H9 (cell line): ENCODE measurements at regions not wholly inside any gene's neighbourhood (a gene's known extent, or its start where the extent isn't known, plus 50 kb on each side); places are given as distances from the start of the nearest gene placed in this dataset.

Experiments used
- DNase-seq: peaks from one replicate; pipeline ENCODE4 v3.0.0-alpha.2; 2017
- H2AFZ ChIP-seq: one replicate; pipeline ENCODE4 v1.6.1; 2013; ENCODE audit warnings: mild to moderate bottlenecking, low read length, control low read depth, moderate library complexity
- H2AK5ac ChIP-seq: 2 replicates; pipeline ENCODE4 v1.6.1; 2013; ENCODE audit warnings: low read length, control low read depth, mixed read lengths; ENCODE audit not compliant: insufficient read length
- H2BK120ac ChIP-seq: one replicate; pipeline ENCODE4 v1.6.1; 2013; ENCODE audit warnings: low read depth, mild to moderate bottlenecking, low read length, control low read depth, inconsistent platforms; ENCODE audit not compliant: poor library complexity, severe bottlenecking
- H2BK12ac ChIP-seq: 2 replicates; pipeline ENCODE4 v1.6.1; 2013; ENCODE audit warnings: low read length, control low read depth, mixed read lengths, low read depth; ENCODE audit not compliant: insufficient read length
- H2BK15ac ChIP-seq: 2 replicates; pipeline ENCODE4 v1.6.1; 2013; ENCODE audit warnings: low read depth, low read length, control low read depth
- H2BK20ac ChIP-seq: one replicate; pipeline ENCODE4 v1.6.1; 2013; ENCODE audit warnings: low read depth, mild to moderate bottlenecking, low read length, control low read depth, inconsistent platforms; ENCODE audit not compliant: poor library complexity, severe bottlenecking
- H2BK5ac ChIP-seq: 2 replicates; pipeline ENCODE4 v1.6.1; 2013; ENCODE audit warnings: low read length, control low read depth, mixed read lengths; ENCODE audit not compliant: insufficient read length
- H3K14ac ChIP-seq: 2 replicates; pipeline ENCODE4 v1.6.1; 2013; ENCODE audit warnings: low read length, control low read depth; ENCODE audit not compliant: insufficient read depth
- H3K18ac ChIP-seq: 2 replicates; pipeline ENCODE4 v1.6.1; 2013; ENCODE audit warnings: low read depth, mild to moderate bottlenecking, mixed read lengths, low read length, control low read depth; ENCODE audit not compliant: insufficient read length
- H3K23ac ChIP-seq: 2 replicates; pipeline ENCODE4 v1.6.1; 2013; ENCODE audit warnings: low read length, control low read depth, mixed read lengths, low read depth; ENCODE audit not compliant: insufficient read length
- H3K23me2 ChIP-seq: 2 replicates; pipeline ENCODE4 v1.6.1; 2013; ENCODE audit warnings: low read depth, mild to moderate bottlenecking, mixed read lengths, low read length, control low read depth; ENCODE audit not compliant: insufficient read length, poor library complexity, severe bottlenecking
- H3K27ac ChIP-seq: 2 replicates; pipeline ENCODE4 v1.5.1; 2013; ENCODE audit warnings: low read length, control low read depth, mixed read lengths, low read depth; ENCODE audit not compliant: insufficient read length
- H3K27me3 ChIP-seq: 2 replicates; pipeline ENCODE4 v1.6.1; 2013; ENCODE audit warnings: low read length, control low read depth, inconsistent platforms; ENCODE audit not compliant: insufficient read depth
- H3K4ac ChIP-seq: 2 replicates; pipeline ENCODE4 v1.6.1; 2013; ENCODE audit warnings: low read depth, mild to moderate bottlenecking, control low read depth, inconsistent platforms, low read length, moderate library complexity
- H3K4me1 ChIP-seq: 2 replicates; pipeline ENCODE4 v1.6.1; 2013; ENCODE audit warnings: low read length, control low read depth, inconsistent platforms; ENCODE audit not compliant: insufficient read depth
- H3K4me2 ChIP-seq: 2 replicates; pipeline ENCODE4 v1.6.1; 2013; ENCODE audit warnings: low read length, control low read depth, mixed read lengths; ENCODE audit not compliant: insufficient read length, insufficient read depth
- H3K56ac ChIP-seq: 2 replicates; pipeline ENCODE4 v1.6.1; 2013; ENCODE audit warnings: low read depth, mild to moderate bottlenecking, mixed read lengths, low read length, control low read depth; ENCODE audit not compliant: insufficient read length
- H3K79me1 ChIP-seq: 2 replicates; pipeline ENCODE4 v1.6.1; 2013; ENCODE audit warnings: low read depth, mild to moderate bottlenecking, moderate library complexity, low read length, control low read depth, inconsistent platforms; ENCODE audit not compliant: insufficient read depth, poor library complexity, severe bottlenecking
- H3K79me2 ChIP-seq: 2 replicates; pipeline ENCODE4 v1.6.1; 2013; ENCODE audit warnings: low read length, control low read depth, inconsistent platforms; ENCODE audit not compliant: insufficient read depth
- H3K9ac ChIP-seq: 2 replicates; pipeline ENCODE4 v1.6.1; 2013; ENCODE audit warnings: low read length, control low read depth, mixed read lengths; ENCODE audit not compliant: insufficient read length; ENCODE audit errors: extremely low read depth
- H3K9me3 ChIP-seq: one replicate; pipeline ENCODE4 v1.6.1; 2013; ENCODE audit warnings: low read depth, low read length, inconsistent platforms; ENCODE audit not compliant: control insufficient read depth
- H3T11ph ChIP-seq: one replicate; pipeline ENCODE4 v1.6.1; 2013; ENCODE audit warnings: mild to moderate bottlenecking, low read length, control low read depth, inconsistent platforms
- H4K20me1 ChIP-seq: one replicate; pipeline ENCODE4 v1.6.1; 2013; ENCODE audit not compliant: control insufficient read depth, insufficient read length, insufficient read depth
- H4K5ac ChIP-seq: 2 replicates; pipeline ENCODE4 v1.6.1; 2013; ENCODE audit warnings: low read depth, mild to moderate bottlenecking, mixed read lengths, low read length, control low read depth; ENCODE audit not compliant: insufficient read length
- H4K8ac ChIP-seq: replicated peaks from 2 replicates; pipeline ENCODE4 v1.6.1; 2013; ENCODE audit warnings: low read length, control low read depth, mixed read lengths, low read depth; ENCODE audit not compliant: insufficient read length
- H4K91ac ChIP-seq: 2 replicates; pipeline ENCODE4 v1.6.1; 2013; ENCODE audit warnings: low read depth, mild to moderate bottlenecking, moderate library complexity, mixed read lengths, low read length, control low read depth; ENCODE audit not compliant: insufficient read length
- H3K27ac Mint-ChIP-seq, 3 experiments: 2 replicates in 2 of 3; 3 replicates in 1 of 3; pipeline ENCODE4 v1.8.0; 2020 to 2021; ENCODE audit warnings: mixed read lengths in 3 of 3, mild to moderate bottlenecking in 1 of 3, moderate library complexity in 1 of 3
- H3K27me3 Mint-ChIP-seq: 2 replicates; pipeline ENCODE4 v1.8.0; 2021; ENCODE audit warnings: low read depth, mild to moderate bottlenecking, moderate library complexity, mixed read lengths
- H3K36me3 Mint-ChIP-seq, 3 experiments: 2 replicates in 2 of 3; 3 replicates in 1 of 3; pipeline ENCODE4 v1.8.0; 2020 to 2021; ENCODE audit warnings: low read depth in 3 of 3, mixed read lengths in 3 of 3; ENCODE audit not compliant: insufficient read depth in 1 of 3
- H3K4me1 Mint-ChIP-seq, 2 experiments: 2 replicates each; pipeline ENCODE4 v1.8.0; 2020; ENCODE audit warnings: mixed read lengths in 2 of 2
- H3K4me3 Mint-ChIP-seq, 2 experiments: 2 replicates in 1 of 2; 3 replicates in 1 of 2; pipeline ENCODE4 v1.8.0; 2020 to 2021; ENCODE audit warnings: mild to moderate bottlenecking in 2 of 2, mixed read lengths in 2 of 2, moderate library complexity in 1 of 2
- H3K9me3 Mint-ChIP-seq, 2 experiments: 2 replicates in 1 of 2; 3 replicates in 1 of 2; pipeline ENCODE4 v1.8.0; 2020; ENCODE audit warnings: mild to moderate bottlenecking in 2 of 2, mixed read lengths in 2 of 2, moderate library complexity in 1 of 2
- WGBS: extraction: QIAGEN DNeasy Blood & Tissue Kit; methylation state at CpG from one replicate; pipeline ENCODE4 v1.1.7; 2013; ENCODE audit warnings: missing lambda C conversion rate, low lambda C conversion rate, mixed read lengths; ENCODE audit not compliant: insufficient read length; ENCODE audit errors: extremely low coverage; 5-methylcytosine and 5-hydroxymethylcytosine counted together
- TF ChIP-seq, protein P1 (sequence below): fragments of 200-600 bp; sonication (generic); conservative IDR thresholded peaks from 3 replicates; pipeline ENCODE4 v1.8.0; 2021; ENCODE audit warnings: antibody characterized with exemption, mild to moderate bottlenecking

DNA sequence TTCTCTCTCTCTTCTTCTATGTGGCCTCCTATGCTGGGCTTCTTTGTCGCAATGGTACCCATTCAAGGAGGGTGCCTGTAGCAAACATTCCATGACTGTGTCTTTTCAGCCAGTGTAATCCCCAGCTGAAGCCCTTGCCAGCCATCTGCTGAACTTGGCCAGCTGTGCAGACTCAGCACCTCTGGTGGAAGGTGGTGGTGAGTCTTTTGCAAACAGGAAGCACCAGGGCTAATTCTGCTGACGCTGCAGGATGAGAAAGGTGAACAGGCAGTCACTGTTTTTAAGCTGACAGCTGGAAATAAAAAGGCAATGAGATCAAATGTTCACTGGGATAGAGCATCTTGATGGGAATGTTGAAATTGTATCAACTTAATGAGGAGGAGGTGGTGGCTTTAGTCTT, 298.7 kb upstream of the CLNK start:
- H2BK120ac ChIP-seq, result no peak overlapping the region
- H3K23me2 ChIP-seq, result no peaks in the 10 kb centered on the region
- no peak overlapping the region for H2BK20ac ChIP-seq
- no peaks in the 10 kb centered on the region; a peak in 1 of 7 replicates for H3K36me3 Mint-ChIP-seq
- no peaks in the 10 kb centered on the region for H4K20me1 ChIP-seq
- H3K9ac ChIP-seq, result no peak overlapping the region
- no peak overlapping the region for H3K4me2 ChIP-seq
- H3K4me1 ChIP-seq, result peaks cover 13% of the 10 kb centered on the region; the same call in 1 of the 2 replicates
- no peak overlapping the region for H3K4me3 Mint-ChIP-seq
- H4K5ac ChIP-seq, result no peak overlapping the region
- TF ChIP-seq, protein P1, sequence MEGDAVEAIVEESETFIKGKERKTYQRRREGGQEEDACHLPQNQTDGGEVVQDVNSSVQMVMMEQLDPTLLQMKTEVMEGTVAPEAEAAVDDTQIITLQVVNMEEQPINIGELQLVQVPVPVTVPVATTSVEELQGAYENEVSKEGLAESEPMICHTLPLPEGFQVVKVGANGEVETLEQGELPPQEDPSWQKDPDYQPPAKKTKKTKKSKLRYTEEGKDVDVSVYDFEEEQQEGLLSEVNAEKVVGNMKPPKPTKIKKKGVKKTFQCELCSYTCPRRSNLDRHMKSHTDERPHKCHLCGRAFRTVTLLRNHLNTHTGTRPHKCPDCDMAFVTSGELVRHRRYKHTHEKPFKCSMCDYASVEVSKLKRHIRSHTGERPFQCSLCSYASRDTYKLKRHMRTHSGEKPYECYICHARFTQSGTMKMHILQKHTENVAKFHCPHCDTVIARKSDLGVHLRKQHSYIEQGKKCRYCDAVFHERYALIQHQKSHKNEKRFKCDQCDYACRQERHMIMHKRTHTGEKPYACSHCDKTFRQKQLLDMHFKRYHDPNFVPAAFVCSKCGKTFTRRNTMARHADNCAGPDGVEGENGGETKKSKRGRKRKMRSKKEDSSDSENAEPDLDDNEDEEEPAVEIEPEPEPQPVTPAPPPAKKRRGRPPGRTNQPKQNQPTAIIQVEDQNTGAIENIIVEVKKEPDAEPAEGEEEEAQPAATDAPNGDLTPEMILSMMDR, result no peak
- no peak overlapping the region for H3K18ac ChIP-seq
- DNase-seq, result no peak
- H3K27me3 ChIP-seq, result no peaks in the 10 kb centered on the region; the same call in 1 of the 2 replicates
- H2BK5ac ChIP-seq, result no peak overlapping the region
- H3K79me1 ChIP-seq, result no peaks in the 10 kb centered on the region
- no peak overlapping the region for H3T11ph ChIP-seq
- H3K14ac ChIP-seq, result no peak overlapping the region
- peaks cover 32% of the 10 kb centered on the region for H3K27me3 Mint-ChIP-seq
- H3K4me1 Mint-ChIP-seq, result peaks cover 32 to 38% of the 10 kb centered on the region in 2 experiments
- no peak overlapping the region for H4K8ac ChIP-seq
- H3K56ac ChIP-seq, result no peak overlapping the region
- H3K9me3 Mint-ChIP-seq, result no peaks in the 10 kb centered on the region; a peak in 1 of 5 replicates
- H3K79me2 ChIP-seq, result no peaks in the 10 kb centered on the region
- H2BK12ac ChIP-seq, result no peak overlapping the region
- H3K4ac ChIP-seq, result no peak overlapping the region
- no peak overlapping the region for H3K27ac Mint-ChIP-seq
- H3K27ac ChIP-seq, result no peak overlapping the region
- no peak overlapping the region for H4K91ac ChIP-seq
- no peak overlapping the region for H2BK15ac ChIP-seq
- WGBS, result no CpG with 5 or more reads among the region's 2 CpGs
- no peak overlapping the region for H3K23ac ChIP-seq
- H2AK5ac ChIP-seq, result no peak overlapping the region
- H2AFZ ChIP-seq, result no peak overlapping the region
- H3K9me3 ChIP-seq, result no peaks in the 10 kb centered on the region
